ENCODE measurements at regions not wholly inside any gene's neighbourhood (a gene's known extent, or its start where the extent isn't known, plus 50 kb on each side); places are given as distances from the start of the nearest gene placed in this dataset.
"Not testable (repeated sequence)": the region's sequence is repeated elsewhere in the genome, so short reads cannot be mapped to it uniquely, and the experiment has no call there.

GRCh38 chr15:25090073-25090733 lies 135.4 kb downstream of the SNRPN start:
- H3K4me3 ChIP-seq (ENCODE audit: low read length), result no peak overlapping the region
- no peak for TF ChIP-seq ZNF274 (IDR thresholded peaks at IDR 0.05; ENCODE audit: low read depth, low read length)

GRCh38 chr15:25091421-25092158 lies 136.8 kb downstream of the SNRPN start:
- no peak for TF ChIP-seq ZNF274 (IDR thresholded peaks at IDR 0.05; ENCODE audit: low read depth, low read length)

GRCh38 chr15:25092661-25093060 lies 137.9 kb downstream of the SNRPN start:
- no peak for TF ChIP-seq ZNF274 (IDR thresholded peaks at IDR 0.05; ENCODE audit: low read depth, low read length)
- no peak overlapping the region for H3K4me3 ChIP-seq (ENCODE audit: low read length)

More at GRCh38 chr15:25091421-25092158, 136.8 kb downstream of the SNRPN start:
- no peak overlapping the region for H3K4me3 ChIP-seq (ENCODE audit: low read length)

GRCh38 chr15:25093455-25094029 lies 138.8 kb downstream of the SNRPN start:
- H3K4me3 ChIP-seq (ENCODE audit: low read length), result no peak overlapping the region
- no peak for TF ChIP-seq ZNF274 (IDR thresholded peaks at IDR 0.05; ENCODE audit: low read depth, low read length)

- no peak for TF ChIP-seq ZNF274 (IDR thresholded peaks at IDR 0.05; ENCODE audit: low read depth, low read length)
- no peak overlapping the region for H3K4me3 ChIP-seq (ENCODE audit: low read length)
Measured at GRCh38 chr15:25094066-25094465, 139.3 kb downstream of the SNRPN start.

GRCh38 chr15:25094519-25094918 lies 139.7 kb downstream of the SNRPN start:
- H3K4me3 ChIP-seq (ENCODE audit: low read length), result no peak overlapping the region
- no peak for TF ChIP-seq ZNF274 (IDR thresholded peaks at IDR 0.05; ENCODE audit: low read depth, low read length)

- no peak for TF ChIP-seq ZNF274 (IDR thresholded peaks at IDR 0.05; ENCODE audit: low read depth, low read length)
- H3K4me3 ChIP-seq (ENCODE audit: low read length), result no peak overlapping the region
Measured at GRCh38 chr15:25095179-25095578, 140.4 kb downstream of the SNRPN start.

GRCh38 chr15:25099966-25100365 lies 145.2 kb downstream of the SNRPN start:
- H3K4me3 ChIP-seq (ENCODE audit: low read length), result not testable (repeated sequence)

- TF ChIP-seq ZNF274 (IDR thresholded peaks at IDR 0.05; ENCODE audit: low read depth, low read length), result no peak
- no peak overlapping the region for H3K4me3 ChIP-seq (ENCODE audit: low read length)
Measured at GRCh38 chr15:25106209-25106608, 151.4 kb downstream of the SNRPN start.

GRCh38 chr15:25133804-25134203 lies 179.0 kb downstream of the SNRPN start:
- TF ChIP-seq ZNF274 (IDR thresholded peaks at IDR 0.05; ENCODE audit: low read depth, low read length), result no peak
- H3K4me3 ChIP-seq (ENCODE audit: low read length), result no peak overlapping the region

GRCh38 chr15:25134546-25134945 lies 179.8 kb downstream of the SNRPN start:
- TF ChIP-seq ZNF274 (IDR thresholded peaks at IDR 0.05; ENCODE audit: low read depth, low read length), result no peak

GRCh38 chr15:25136119-25136518 lies 181.3 kb downstream of the SNRPN start:
- no peak overlapping the region for H3K4me3 ChIP-seq (ENCODE audit: low read length)
- TF ChIP-seq ZNF274 (IDR thresholded peaks at IDR 0.05; ENCODE audit: low read depth, low read length), result no peak

More at GRCh38 chr15:25134546-25134945, 179.8 kb downstream of the SNRPN start:
- no peak overlapping the region for H3K4me3 ChIP-seq (ENCODE audit: low read length)

- H3K4me3 ChIP-seq (ENCODE audit: low read length), result no peak overlapping the region
- no peak for TF ChIP-seq ZNF274 (IDR thresholded peaks at IDR 0.05; ENCODE audit: low read depth, low read length)
Measured at GRCh38 chr15:25137013-25137412, 182.2 kb downstream of the SNRPN start.

GRCh38 chr15:25169318-25169717 lies 214.5 kb downstream of the SNRPN start:
- TF ChIP-seq ZNF274 (IDR thresholded peaks at IDR 0.05; ENCODE audit: low read depth, low read length), result no peak
- H3K4me3 ChIP-seq (ENCODE audit: low read length), result no peak overlapping the region

GRCh38 chr15:25170113-25170731 lies 215.4 kb downstream of the SNRPN start:
- no peak for TF ChIP-seq ZNF274 (IDR thresholded peaks at IDR 0.05; ENCODE audit: low read depth, low read length)
- no peak overlapping the region for H3K4me3 ChIP-seq (ENCODE audit: low read length)

All from GM08714 (cell line).